Esophagus squamous epithelium (tissue), 4 donors: ENCODE measurements at regions not wholly inside any gene's neighbourhood (a gene's known extent, or its start where the extent isn't known, plus 50 kb on each side); places are given as distances from the start of the nearest gene placed in this dataset.

ENCODE experiments used
- CTCF ChIP-seq, 6 experiments: fragments of 450-650 bp in 4 of 6; fragments of 200-600 bp in 2 of 6; sonication (generic) in 2 of 6; IDR thresholded peaks; one replicate each; pipeline ENCODE4 v1.5.1; 2016 to 2019; ENCODE audit warnings: antibody characterized with exemption in 6 of 6, mild to moderate bottlenecking in 4 of 6, moderate library complexity in 4 of 6
- POLR2A ChIP-seq, 4 donors: fragments of 450-650 bp; IDR thresholded peaks; one replicate each; pipeline ENCODE4 v1.6.1; 2017; ENCODE audit warnings: antibody characterized with exemption in 4 of 4, mild to moderate bottlenecking in 4 of 4, moderate library complexity in 3 of 4

- TF ChIP-seq POLR2A (IDR thresholded peaks at IDR 0.05) (no peak), CTCF (IDR thresholded peaks at IDR 0.05) (no peak)
Measured at GRCh38 chr5:28402590-28403301, 1364.4 kb upstream of the CDH9 start.
